ENCODE measurements at regions not wholly inside any gene's neighbourhood (a gene's known extent, or its start where the extent isn't known, plus 50 kb on each side); places are given as distances from the start of the nearest gene placed in this dataset.

DNA sequence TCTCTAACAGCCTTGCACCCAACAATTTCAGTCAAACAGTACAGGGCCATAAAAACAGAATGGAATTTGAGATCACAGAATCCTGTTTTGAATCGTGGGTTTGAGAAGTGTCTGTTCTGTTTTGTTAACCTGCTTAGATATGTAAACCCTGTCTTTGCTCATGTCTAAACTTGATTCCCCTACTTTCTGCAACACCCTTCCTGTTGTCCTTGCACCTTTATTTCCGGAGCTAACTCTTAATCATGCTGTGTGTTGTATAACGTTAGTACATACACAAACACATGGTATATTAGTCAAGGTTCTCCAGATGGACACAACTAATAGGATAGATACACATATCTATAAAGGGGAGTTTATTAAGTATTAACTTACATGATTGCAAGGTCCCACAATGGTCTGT, 2229.2 kb upstream of the C9orf72 start:
- H3K27me3 ChIP-seq (ENCODE audit: control insufficient read depth, insufficient read depth, low read length, poor library complexity, severe bottlenecking) = no peaks in the 10 kb centered on the region
- 100% methylated on average over 1 to 2 of the region's 3 CpGs for WGBS, 2 experiments

DNA sequence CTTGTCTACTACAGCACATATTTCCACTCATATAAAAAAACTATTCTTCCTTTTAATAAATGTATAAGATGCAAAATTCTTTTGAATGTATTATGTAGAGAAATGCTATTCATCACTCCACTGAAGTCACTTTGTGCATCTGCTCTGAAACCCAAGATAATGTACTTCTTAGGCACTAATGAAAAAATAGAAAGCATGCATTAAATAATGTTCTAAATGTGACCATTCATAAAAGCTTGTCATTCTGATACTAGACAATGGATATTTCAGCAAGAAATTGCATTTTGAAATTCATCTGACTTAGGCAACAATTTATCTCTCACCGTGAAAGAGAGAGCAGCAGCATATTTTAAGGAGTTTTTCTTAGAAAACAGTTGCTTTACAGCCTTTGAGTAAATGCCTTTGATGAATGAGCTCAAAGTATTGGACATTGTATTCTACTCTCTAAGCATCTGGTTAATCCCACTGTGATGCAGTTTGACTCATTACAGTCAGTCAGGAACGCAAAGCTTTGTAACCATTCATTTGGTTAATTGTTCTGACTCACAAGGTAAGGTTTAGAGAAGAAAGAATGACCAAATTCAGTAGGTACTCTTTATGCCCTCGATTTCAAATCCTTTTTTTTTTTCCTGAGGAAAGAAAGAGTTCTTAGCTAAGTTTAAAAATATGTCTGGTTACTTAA, 2233.8 kb upstream of the C9orf72 start:
- WGBS, 2 experiments = 44 to 47% methylated on average over 3 of the region's 3 CpGs
- Histone ChIP-seq H3K4me1 (ENCODE audit: control insufficient read depth, insufficient read depth, low read length) (no peaks in the 10 kb centered on the region), H3K4me3 (ENCODE audit: insufficient read depth, low read depth, low read length) (no peak overlapping the region), H3K27ac (ENCODE audit: insufficient read depth, low read depth, low read length, poor library complexity, severe bottlenecking) (no peak overlapping the region), H3K9me3 (ENCODE audit: control insufficient read depth, low read length) (no peaks in the 10 kb centered on the region), H3K36me3 (ENCODE audit: control insufficient read depth, insufficient read depth, low read length) (no peaks in the 10 kb centered on the region), H3K27me3 (ENCODE audit: control insufficient read depth, insufficient read depth, low read length, poor library complexity, severe bottlenecking) (no peaks in the 10 kb centered on the region)

More for the DNA sequence above, 2229.2 kb upstream of the C9orf72 start:
- H3K9me3 ChIP-seq (ENCODE audit: control insufficient read depth, low read length) = no peaks in the 10 kb centered on the region
- no peaks in the 10 kb centered on the region for H3K4me1 ChIP-seq (ENCODE audit: control insufficient read depth, insufficient read depth, low read length)
- H3K4me3 ChIP-seq (ENCODE audit: insufficient read depth, low read depth, low read length) = no peak overlapping the region
- no peaks in the 10 kb centered on the region for H3K36me3 ChIP-seq (ENCODE audit: control insufficient read depth, insufficient read depth, low read length)
- no peak overlapping the region for H3K27ac ChIP-seq (ENCODE audit: insufficient read depth, low read depth, low read length, poor library complexity, severe bottlenecking)

DNA sequence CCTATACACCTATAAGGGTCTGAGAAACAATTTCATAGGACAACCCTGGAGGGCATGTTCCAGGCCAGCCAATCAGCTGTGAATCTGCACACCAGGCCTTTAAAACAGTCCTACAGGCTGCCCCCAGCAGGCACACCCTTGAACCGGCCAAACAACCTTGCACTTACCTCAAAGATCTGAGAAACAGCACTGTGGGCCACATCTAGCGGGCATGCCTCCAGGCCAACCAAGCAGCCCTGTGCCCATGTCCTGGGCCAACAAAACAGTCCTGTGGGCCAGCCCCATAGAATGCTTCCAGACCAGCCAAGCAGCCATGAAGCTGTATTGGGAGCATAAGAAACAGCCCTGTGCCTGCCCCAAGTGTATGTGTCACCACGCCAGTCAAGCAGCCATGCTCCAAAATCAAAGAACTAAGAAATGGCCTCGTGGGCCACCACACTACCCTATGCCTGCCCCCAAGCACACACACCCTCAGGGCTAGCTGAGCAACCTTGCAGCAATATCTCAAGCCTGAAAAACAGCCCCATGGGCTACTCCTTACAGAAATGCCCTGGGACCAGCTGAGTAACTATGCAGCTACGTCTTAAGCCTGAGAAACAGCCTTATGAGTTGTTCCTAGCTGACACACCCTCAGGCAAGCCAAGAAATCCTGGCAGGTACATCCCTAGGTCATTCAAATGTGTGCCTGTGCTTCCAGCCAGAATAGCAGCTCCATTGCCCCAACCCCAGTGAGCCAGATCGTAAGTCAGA, 2243.8 kb upstream of the C9orf72 start:
- WGBS, 2 experiments = 89 to 92% methylated on average over 6 of the region's 6 CpGs
- H3K9me3 ChIP-seq (ENCODE audit: control insufficient read depth, low read length) = peaks cover 2% of the 10 kb centered on the region
- H3K4me3 ChIP-seq (ENCODE audit: insufficient read depth, low read depth, low read length) = no peak overlapping the region

DNA sequence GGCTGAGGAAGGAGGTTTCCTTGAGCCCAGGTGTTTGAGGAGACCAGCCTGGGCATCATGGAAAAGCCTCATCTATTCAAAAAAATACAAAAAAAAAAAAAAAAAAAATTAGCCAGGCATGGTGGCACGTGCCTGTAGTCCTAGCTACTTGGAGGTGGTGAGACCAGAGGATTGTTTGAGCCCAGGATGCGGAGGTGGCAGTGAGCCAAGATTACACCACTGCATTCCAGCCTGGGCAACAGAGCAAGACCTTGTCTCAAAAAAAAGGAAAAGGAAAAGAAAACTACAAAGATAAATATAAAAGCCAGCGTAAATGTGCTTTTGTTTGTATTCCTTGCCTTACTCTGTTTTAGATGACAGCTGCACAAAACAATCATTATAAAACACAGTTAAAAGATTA, 2249.2 kb upstream of the C9orf72 start:
- 91 to 97% methylated on average over 2 of the region's 3 CpGs for WGBS, 2 experiments
- H3K9me3 ChIP-seq (ENCODE audit: control insufficient read depth, low read length) = peaks cover 2% of the 10 kb centered on the region
- no peaks in the 10 kb centered on the region for H3K4me1 ChIP-seq (ENCODE audit: control insufficient read depth, insufficient read depth, low read length)
- H3K27me3 ChIP-seq (ENCODE audit: control insufficient read depth, insufficient read depth, low read length, poor library complexity, severe bottlenecking) = no peaks in the 10 kb centered on the region
- H3K4me3 ChIP-seq (ENCODE audit: insufficient read depth, low read depth, low read length) = no peak overlapping the region
- no peak overlapping the region for H3K27ac ChIP-seq (ENCODE audit: insufficient read depth, low read depth, low read length, poor library complexity, severe bottlenecking)
- H3K36me3 ChIP-seq (ENCODE audit: control insufficient read depth, insufficient read depth, low read length) = no peaks in the 10 kb centered on the region

More for the DNA sequence above, 2243.8 kb upstream of the C9orf72 start:
- Histone ChIP-seq H3K4me1 (ENCODE audit: control insufficient read depth, insufficient read depth, low read length) (no peaks in the 10 kb centered on the region), H3K27ac (ENCODE audit: insufficient read depth, low read depth, low read length, poor library complexity, severe bottlenecking) (no peak overlapping the region), H3K27me3 (ENCODE audit: control insufficient read depth, insufficient read depth, low read length, poor library complexity, severe bottlenecking) (no peaks in the 10 kb centered on the region), H3K36me3 (ENCODE audit: control insufficient read depth, insufficient read depth, low read length) (no peaks in the 10 kb centered on the region)

DNA sequence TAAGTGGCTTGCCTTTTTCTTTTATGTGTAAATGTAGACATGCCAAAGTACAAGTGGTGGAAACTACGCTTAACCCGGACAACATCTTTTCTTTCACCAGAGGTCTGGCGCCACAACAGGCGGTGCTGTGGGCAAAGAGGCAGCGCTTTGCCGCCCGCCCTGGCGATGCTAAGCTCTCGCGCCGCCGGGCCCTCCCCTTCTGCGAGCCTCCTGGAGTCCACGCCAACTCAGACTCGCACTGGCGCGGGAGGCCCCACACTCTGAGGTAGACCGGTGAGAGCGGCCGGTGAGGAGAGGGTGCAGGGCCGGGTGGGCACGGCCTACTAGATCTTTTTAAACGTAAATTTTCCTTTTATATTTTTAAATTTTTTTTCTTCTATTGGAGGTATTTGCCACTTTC, 2253.1 kb upstream of the C9orf72 start:
- Histone ChIP-seq H3K4me1 (ENCODE audit: control insufficient read depth, insufficient read depth, low read length) (no peaks in the 10 kb centered on the region), H3K9me3 (ENCODE audit: control insufficient read depth, low read length) (no peaks in the 10 kb centered on the region)
- WGBS, 2 experiments = 96 to 97% methylated on average over 21 to 23 of the region's 23 CpGs

DNA sequence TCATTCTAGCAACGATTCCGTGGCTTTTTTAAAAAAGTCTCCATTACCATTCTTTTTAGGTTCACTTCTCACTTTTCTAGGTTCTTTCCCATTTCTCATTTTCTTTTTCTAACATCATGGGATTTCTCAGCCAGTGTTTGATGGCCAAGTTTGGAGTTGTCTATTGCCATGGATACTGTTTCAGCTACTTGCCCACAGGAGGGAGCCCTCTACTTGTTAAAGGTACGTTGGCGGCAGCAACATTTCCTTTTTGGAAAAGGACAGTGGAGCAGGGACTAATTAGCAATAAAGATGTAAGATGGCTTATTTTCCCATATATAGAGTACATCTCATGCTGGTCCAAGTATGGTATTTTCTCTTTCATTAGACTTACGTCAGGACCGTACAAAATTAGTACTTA, 2257.5 kb upstream of the C9orf72 start:
- H3K4me1 ChIP-seq (ENCODE audit: control insufficient read depth, insufficient read depth, low read length) = no peaks in the 10 kb centered on the region
- H3K9me3 ChIP-seq (ENCODE audit: control insufficient read depth, low read length) = no peaks in the 10 kb centered on the region
- H3K36me3 ChIP-seq (ENCODE audit: control insufficient read depth, insufficient read depth, low read length) = no peaks in the 10 kb centered on the region
- H3K27ac ChIP-seq (ENCODE audit: insufficient read depth, low read depth, low read length, poor library complexity, severe bottlenecking) = no peak overlapping the region
- no peaks in the 10 kb centered on the region for H3K27me3 ChIP-seq (ENCODE audit: control insufficient read depth, insufficient read depth, low read length, poor library complexity, severe bottlenecking)
- H3K4me3 ChIP-seq (ENCODE audit: insufficient read depth, low read depth, low read length) = no peak overlapping the region
- WGBS, 2 experiments = 42 to 49% methylated on average over 4 to 6 of the region's 6 CpGs

More for the DNA sequence above, 2253.1 kb upstream of the C9orf72 start:
- no peak overlapping the region for H3K27ac ChIP-seq (ENCODE audit: insufficient read depth, low read depth, low read length, poor library complexity, severe bottlenecking)
- no peaks in the 10 kb centered on the region for H3K27me3 ChIP-seq (ENCODE audit: control insufficient read depth, insufficient read depth, low read length, poor library complexity, severe bottlenecking)
- no peak overlapping the region for H3K4me3 ChIP-seq (ENCODE audit: insufficient read depth, low read depth, low read length)
- no peaks in the 10 kb centered on the region for H3K36me3 ChIP-seq (ENCODE audit: control insufficient read depth, insufficient read depth, low read length)

DNA sequence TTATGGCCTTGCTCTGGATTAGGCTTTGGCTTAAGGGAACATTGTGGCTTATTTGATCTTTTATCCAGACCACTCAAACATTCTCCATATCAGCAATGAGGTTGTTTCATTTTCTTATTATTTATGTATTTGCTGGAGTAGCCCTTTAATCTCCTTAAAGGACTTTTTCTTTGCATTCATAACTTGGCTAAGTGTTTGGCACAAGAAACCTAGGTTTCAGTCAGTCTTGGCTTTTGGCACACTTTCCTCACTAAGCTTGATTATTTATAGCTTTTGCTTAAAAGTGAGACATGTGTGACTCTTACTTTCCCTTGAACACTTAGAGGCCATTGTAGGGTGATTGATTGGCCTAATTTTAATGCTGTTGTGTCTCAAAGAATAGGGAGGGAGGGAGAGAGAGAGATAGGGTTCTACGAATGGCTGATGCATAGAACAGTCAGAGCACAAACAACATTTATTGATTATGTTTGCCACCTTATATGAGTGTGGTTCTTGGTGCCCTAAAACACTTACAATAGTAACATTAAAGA, 2265.3 kb upstream of the C9orf72 start:
- Histone ChIP-seq H3K36me3 (ENCODE audit: control insufficient read depth, insufficient read depth, low read length) (no peaks in the 10 kb centered on the region), H3K4me3 (ENCODE audit: insufficient read depth, low read depth, low read length) (no peak overlapping the region), H3K27me3 (ENCODE audit: control insufficient read depth, insufficient read depth, low read length, poor library complexity, severe bottlenecking) (no peaks in the 10 kb centered on the region), H3K9me3 (ENCODE audit: control insufficient read depth, low read length) (no peaks in the 10 kb centered on the region), H3K27ac (ENCODE audit: insufficient read depth, low read depth, low read length, poor library complexity, severe bottlenecking) (no peak overlapping the region), H3K4me1 (ENCODE audit: control insufficient read depth, insufficient read depth, low read length) (no peaks in the 10 kb centered on the region)
- 80 to 83% methylated on average over 1 of the region's 1 CpG for WGBS, 2 experiments

DNA sequence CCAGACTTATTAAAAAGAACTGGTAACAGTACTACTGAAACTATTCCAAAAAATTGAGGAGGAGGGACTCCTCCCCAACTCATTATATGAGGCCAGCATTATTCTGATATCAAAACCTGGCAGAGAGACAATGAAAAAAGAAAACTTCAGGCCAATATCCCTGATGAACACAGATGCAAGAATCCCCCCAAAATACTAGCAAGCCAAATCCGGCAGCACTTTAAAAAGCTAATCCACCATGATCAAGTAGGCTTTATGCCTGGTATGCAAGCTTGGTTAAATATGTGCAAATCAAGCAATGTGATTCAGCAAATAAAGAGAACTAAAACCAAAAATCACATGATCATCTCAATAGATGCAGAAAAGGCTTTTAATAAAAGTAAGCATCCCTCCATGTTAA, 2271.0 kb upstream of the C9orf72 start:
- Histone ChIP-seq H3K27ac (ENCODE audit: insufficient read depth, low read depth, low read length, poor library complexity, severe bottlenecking) (no peak overlapping the region), H3K27me3 (ENCODE audit: control insufficient read depth, insufficient read depth, low read length, poor library complexity, severe bottlenecking) (no peaks in the 10 kb centered on the region), H3K9me3 (ENCODE audit: control insufficient read depth, low read length) (no peaks in the 10 kb centered on the region), H3K36me3 (ENCODE audit: control insufficient read depth, insufficient read depth, low read length) (no peaks in the 10 kb centered on the region), H3K4me3 (ENCODE audit: insufficient read depth, low read depth, low read length) (no peak overlapping the region), H3K4me1 (ENCODE audit: control insufficient read depth, insufficient read depth, low read length) (no peaks in the 10 kb centered on the region)
- WGBS, 2 experiments = 93% methylated on average over 1 of the region's 1 CpG; no CpG with 5 or more reads in 1 of the 2 experiments

DNA sequence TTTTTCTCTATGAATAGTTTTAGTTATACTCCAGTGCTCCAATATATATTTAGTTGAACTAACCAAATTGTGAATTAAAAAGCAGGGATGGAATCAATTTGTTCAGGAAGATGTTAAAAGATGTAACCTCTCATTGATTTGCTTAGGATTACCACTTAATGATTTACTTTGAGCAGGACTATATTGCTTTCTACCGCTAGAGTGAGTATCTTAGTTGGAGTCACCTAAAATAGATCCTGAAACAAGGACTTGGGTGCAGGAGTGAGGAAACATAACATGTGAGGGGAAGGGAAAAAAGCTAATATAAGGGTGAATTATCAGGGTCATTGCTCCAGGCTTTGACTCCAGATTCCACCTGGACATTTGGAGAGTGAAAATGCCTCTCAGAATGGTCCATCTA, 2277.4 kb upstream of the C9orf72 start:
- Histone ChIP-seq H3K9me3 (ENCODE audit: control insufficient read depth, low read length) (no peaks in the 10 kb centered on the region), H3K27ac (ENCODE audit: insufficient read depth, low read depth, low read length, poor library complexity, severe bottlenecking) (no peak overlapping the region), H3K4me1 (ENCODE audit: control insufficient read depth, insufficient read depth, low read length) (no peaks in the 10 kb centered on the region), H3K4me3 (ENCODE audit: insufficient read depth, low read depth, low read length) (no peak overlapping the region), H3K36me3 (ENCODE audit: control insufficient read depth, insufficient read depth, low read length) (no peaks in the 10 kb centered on the region), H3K27me3 (ENCODE audit: control insufficient read depth, insufficient read depth, low read length, poor library complexity, severe bottlenecking) (no peaks in the 10 kb centered on the region)
- 71 to 77% methylated on average over 1 of the region's 1 CpG for WGBS, 2 experiments

DNA sequence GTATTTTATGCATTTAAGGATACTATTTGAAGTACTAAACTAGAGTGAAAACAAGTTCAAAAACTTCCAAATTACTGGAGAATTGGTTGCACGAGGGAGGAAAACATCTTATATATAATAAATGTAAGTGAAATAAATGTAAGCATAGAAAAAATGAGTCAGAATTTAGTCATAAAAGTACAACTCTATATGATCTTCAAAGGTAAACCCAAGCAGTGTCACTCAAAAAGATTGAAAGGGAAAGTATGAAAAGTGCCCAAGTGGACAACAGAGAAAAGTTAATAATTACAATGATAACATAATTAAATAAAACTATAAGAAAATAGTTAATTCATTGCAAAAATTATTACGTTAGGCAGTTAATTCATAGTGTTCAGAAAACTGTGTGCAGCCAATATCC, 2288.5 kb upstream of the C9orf72 start:
- no CpG with 5 or more reads among the region's 2 CpGs for WGBS, 2 experiments
- no peaks in the 10 kb centered on the region for H3K4me1 ChIP-seq (ENCODE audit: control insufficient read depth, insufficient read depth, low read length)
- H3K36me3 ChIP-seq (ENCODE audit: control insufficient read depth, insufficient read depth, low read length) = no peaks in the 10 kb centered on the region
- H3K4me3 ChIP-seq (ENCODE audit: insufficient read depth, low read depth, low read length) = no peak overlapping the region
- no peaks in the 10 kb centered on the region for H3K9me3 ChIP-seq (ENCODE audit: control insufficient read depth, low read length)
- H3K27ac ChIP-seq (ENCODE audit: insufficient read depth, low read depth, low read length, poor library complexity, severe bottlenecking) = no peak overlapping the region
- no peaks in the 10 kb centered on the region for H3K27me3 ChIP-seq (ENCODE audit: control insufficient read depth, insufficient read depth, low read length, poor library complexity, severe bottlenecking)

Measured in ectodermal cell (in vitro differentiated cells).